ENCODE measurements at regions not wholly inside any gene's neighbourhood (a gene's known extent, or its start where the extent isn't known, plus 50 kb on each side); places are given as distances from the start of the nearest gene placed in this dataset.

DNA sequence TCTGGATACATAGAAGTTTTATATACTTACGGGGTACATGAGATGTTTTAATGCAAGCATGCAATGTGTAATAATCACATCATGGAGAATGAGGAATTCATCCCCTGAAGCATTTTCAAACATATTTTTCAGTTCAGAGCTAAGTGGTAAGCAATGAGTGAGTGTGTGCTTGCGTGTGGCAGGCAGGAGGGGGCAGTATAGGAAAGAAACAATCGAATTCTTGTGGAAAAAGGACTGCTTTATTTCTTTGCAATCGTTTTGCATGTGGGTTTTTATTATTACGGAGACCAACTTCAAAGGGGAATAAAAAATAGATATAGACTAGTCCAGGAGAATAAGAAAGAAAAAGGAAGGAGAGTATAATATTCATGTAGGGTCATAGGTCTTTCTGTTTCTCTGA, 271.6 kb downstream of the CHL1 start:
- ChIA-PET CTCF (ENCODE audit: low intra/inter-chr PET ratio, low total read pairs) (no interaction called here), POLR2A (no interaction called here)
- Histone ChIP-seq H3K4me3 (replicated peaks in 1 of 3; ENCODE audit: insufficient read depth in 1 of 3, low read depth in 2 of 3, low read length in 3 of 3) (no peak overlapping the region), H3K27me3 (ENCODE audit: control insufficient read depth in 1 of 2, insufficient read depth in 2 of 2, low read length in 2 of 2) (no peaks in the 10 kb centered on the region; a peak in 1 of 5 replicates), H3K36me3 (replicated peaks in 1 of 2; ENCODE audit: control insufficient read depth in 1 of 2, insufficient read depth in 2 of 2, low read length in 2 of 2) (no peaks in the 10 kb centered on the region), H4K20me1 (ENCODE audit: insufficient read depth, low read length) (no peaks in the 10 kb centered on the region), H3K27ac (ENCODE audit: extremely low read length, insufficient read depth, low read length) (no peak overlapping the region), H2AFZ (ENCODE audit: low read length) (no peak overlapping the region), H3K9me3 (ENCODE audit: low read length) (peaks cover 72% of the 10 kb centered on the region), H3K9ac (ENCODE audit: insufficient read depth, low read depth, low read length) (no peak overlapping the region), H3K4me2 (ENCODE audit: low read depth, low read length) (no peak overlapping the region), H3K79me2 (ENCODE audit: insufficient read depth, low read length) (no peaks in the 10 kb centered on the region), H3K4me1 (ENCODE audit: insufficient read depth, low read length) (no peaks in the 10 kb centered on the region)
- DNase-seq (ENCODE audit: low spot score) (no peak), FAIRE-seq (no peak), ATAC-seq (no peak)
- no peak for TF ChIP-seq EED (CRISPR knock-in tag; IDR thresholded peaks at IDR 0.05)
- no peak for TF ChIP-seq KLF15 (CRISPR knock-in tag; IDR thresholded peaks at IDR 0.05; ENCODE audit: borderline replicate concordance)
- 2% methylated on average over 5 of the region's 5 CpGs for WGBS (ENCODE audit: low lambda C conversion rate)
- intact Hi-C loops (cut with micrococcal nuclease; ENCODE audit: unreplicated experiment) (no loop called here), in situ Hi-C loops (cut with HindIII; ENCODE audit: extremely low pct_ligation_motif_present, low pct_unique_long_range_greater_than_20kb) (no loop called here)
- no TSS peak for BruUV-seq (replicated peaks)

- Histone ChIP-seq H3K27me3 (ENCODE audit: control insufficient read depth in 1 of 2, insufficient read depth in 2 of 2, low read length in 2 of 2) (no peaks in the 10 kb centered on the region; a peak in 1 of 5 replicates), H3K4me2 (ENCODE audit: low read depth, low read length) (no peak overlapping the region), H3K4me1 (ENCODE audit: insufficient read depth, low read length) (no peaks in the 10 kb centered on the region), H3K9me3 (ENCODE audit: low read length) (peaks cover 94% of the 10 kb centered on the region), H3K36me3 (replicated peaks in 1 of 2; ENCODE audit: control insufficient read depth in 1 of 2, insufficient read depth in 2 of 2, low read length in 2 of 2) (no peaks in the 10 kb centered on the region), H4K20me1 (ENCODE audit: insufficient read depth, low read length) (no peaks in the 10 kb centered on the region), H3K79me2 (ENCODE audit: insufficient read depth, low read length) (no peaks in the 10 kb centered on the region), H3K27ac (ENCODE audit: extremely low read length, insufficient read depth, low read length) (no peak overlapping the region), H3K9ac (ENCODE audit: insufficient read depth, low read depth, low read length) (no peak overlapping the region), H2AFZ (ENCODE audit: low read length) (no peak overlapping the region), H3K4me3 (replicated peaks in 1 of 3; ENCODE audit: insufficient read depth in 1 of 3, low read depth in 2 of 3, low read length in 3 of 3) (no peak overlapping the region)
- intact Hi-C loops (cut with micrococcal nuclease; ENCODE audit: unreplicated experiment): no loop called here
- CTCF ChIA-PET (ENCODE audit: low intra/inter-chr PET ratio, low total read pairs): no interaction called here
- no TSS peak for BruUV-seq (replicated peaks)
- in situ Hi-C loops (cut with HindIII; ENCODE audit: extremely low pct_ligation_motif_present, low pct_unique_long_range_greater_than_20kb): no loop called here
- ATAC-seq (no peak), DNase-seq (ENCODE audit: low spot score) (no peak), FAIRE-seq (no peak)
- POLR2A ChIA-PET: no interaction called here
- 5% methylated on average over 5 of the region's 5 CpGs for WGBS (ENCODE audit: low lambda C conversion rate)
- TF ChIP-seq TBX3 (IDR thresholded peaks at IDR 0.05; ENCODE audit: borderline replicate concordance) (no peak), PRPF4 (IDR thresholded peaks at IDR 0.05; ENCODE audit: low read depth, low read length, poor library complexity, severe bottlenecking) (no peak), LCORL (IDR thresholded peaks at IDR 0.05) (no peak), LCORL (CRISPR knock-in tag; IDR thresholded peaks at IDR 0.05) (no peak), ZNF570 (CRISPR knock-in tag; IDR thresholded peaks at IDR 0.05; ENCODE audit: borderline replicate concordance) (no peak), NFRKB (IDR thresholded peaks at IDR 0.05) (no peak), GMEB2 (CRISPR knock-in tag; IDR thresholded peaks at IDR 0.05; ENCODE audit: low read depth) (no peak), FOXA1 (IDR thresholded peaks at IDR 0.05) (no peak), FOXA1 (CRISPR knock-in tag; IDR thresholded peaks at IDR 0.05) (no peak), TRIM24 (CRISPR knock-in tag; IDR thresholded peaks at IDR 0.05) (no peak), NPAS2 (CRISPR knock-in tag; IDR thresholded peaks at IDR 0.05; ENCODE audit: borderline replicate concordance) (no peak), MTF1 (CRISPR knock-in tag; IDR thresholded peaks at IDR 0.05) (no peak), ZNF496 (CRISPR knock-in tag; IDR thresholded peaks at IDR 0.05; ENCODE audit: insufficient replicate concordance) (no peak)
Observed at GRCh38 chr3:473033-473800, 276.7 kb downstream of the CHL1 start.

Data from HepG2 (cell line).